Loucy (cell line): ENCODE measurements at regions not wholly inside any gene's neighbourhood (a gene's known extent, or its start where the extent isn't known, plus 50 kb on each side); places are given as distances from the start of the nearest gene placed in this dataset.

Source experiments
- H2AFZ ChIP-seq: fragments of 200-600 bp; sonication (generic); 2 replicates; pipeline ENCODE4 v1.6.0; 2016; ENCODE audit warnings: antibody characterized with exemption, mild to moderate bottlenecking, low read length, moderate library complexity
- H3F3A ChIP-seq: fragments of 200-600 bp; 2 replicates; pipeline ENCODE4 v1.6.0; 2016; ENCODE audit warnings: antibody characterized with exemption, low read depth, mild to moderate bottlenecking
- H3K27me3 ChIP-seq: fragments of 200-600 bp; sonication (generic); 2 replicates; pipeline ENCODE4 v1.6.1; 2014; ENCODE audit warnings: low read length, mild to moderate bottlenecking; ENCODE audit not compliant: insufficient read depth, poor library complexity, severe bottlenecking
- H3K36me3 ChIP-seq: fragments of 200-600 bp; sonication (generic); 2 replicates; pipeline ENCODE4 v1.6.1; 2016; ENCODE audit warnings: low read length; ENCODE audit not compliant: insufficient read depth
- H3K4me1 ChIP-seq: fragments of 200-600 bp; sonication (generic); 2 replicates; pipeline ENCODE4 v1.5.1; 2014; ENCODE audit warnings: low read length, mild to moderate bottlenecking; ENCODE audit not compliant: insufficient read depth, poor library complexity, severe bottlenecking
- H3K4me2 ChIP-seq: fragments of 200-600 bp; sonication (generic); 2 replicates; pipeline ENCODE4 v1.6.0; 2014; ENCODE audit warnings: antibody characterized with exemption, low read length, low read depth, mild to moderate bottlenecking; ENCODE audit not compliant: poor library complexity, severe bottlenecking
- H3K4me3 ChIP-seq: fragments of 200-600 bp; sonication (generic); 2 replicates; pipeline ENCODE4 v1.5.1; 2014; ENCODE audit warnings: low read length, mild to moderate bottlenecking, mixed read lengths; ENCODE audit not compliant: poor library complexity, severe bottlenecking
- H3K79me2 ChIP-seq: fragments of 200-600 bp; sonication (generic); 2 replicates; pipeline ENCODE4 v1.6.1; 2014; ENCODE audit warnings: low read length; ENCODE audit not compliant: insufficient read depth
- H3K9ac ChIP-seq: fragments of 200-600 bp; sonication (generic); 2 replicates; pipeline ENCODE4 v1.6.0; 2014; ENCODE audit warnings: mild to moderate bottlenecking, low read depth, low read length, moderate library complexity; ENCODE audit not compliant: poor library complexity, severe bottlenecking
- H3K9me2 ChIP-seq: fragments of 200-600 bp; sonication (generic); replicated peaks from 2 replicates; pipeline ENCODE4 v1.6.1; 2016; ENCODE audit warnings: low read depth, low read length, mixed read lengths
- H3K9me3 ChIP-seq: fragments of 200-600 bp; sonication (generic); 2 replicates; pipeline ENCODE4 v1.6.1; 2014; ENCODE audit warnings: mild to moderate bottlenecking, antibody characterized with exemption, low read length, low read depth; ENCODE audit not compliant: insufficient read depth
- H4K20me1 ChIP-seq: fragments of 200-600 bp; sonication (generic); 2 replicates; pipeline ENCODE4 v1.6.0; 2014; ENCODE audit warnings: antibody characterized with exemption, low read length, mild to moderate bottlenecking; ENCODE audit not compliant: insufficient read depth, poor library complexity, severe bottlenecking
- CTCF ChIP-seq: fragments of 200-600 bp; sonication (generic); conservative IDR thresholded peaks from 2 replicates; pipeline ENCODE4 v1.5.1; 2014; ENCODE audit warnings: mild to moderate bottlenecking, antibody characterized with exemption, low read length
- EZH2phosphoT487 ChIP-seq: fragments of 200-600 bp; IDR thresholded peaks from 2 replicates; pipeline ENCODE4 v1.6.1; 2018; ENCODE audit warnings: antibody characterized with exemption, mild to moderate bottlenecking, moderate library complexity, borderline replicate concordance

- Histone ChIP-seq H3K9me3 (0 out of 2 replicates have a peak, but pooled peaks cover 3% of the 10 kb centered on the region), H4K20me1 (no peaks in the 10 kb centered on the region), H3K4me1 (no peaks in the 10 kb centered on the region), H3K27me3 (no peaks in the 10 kb centered on the region), H3K4me2 (no peak overlapping the region), H3K9me2 (no peaks in the 10 kb centered on the region), H3K79me2 (no peaks in the 10 kb centered on the region), H2AFZ (no peak overlapping the region), H3K36me3 (no peaks in the 10 kb centered on the region), H3K4me3 (no peak overlapping the region), H3F3A (no peaks in the 10 kb centered on the region), H3K9ac (no peak overlapping the region)
- no peak for TF ChIP-seq EZH2phosphoT487
- TF ChIP-seq CTCF: no peak
Measured at GRCh38 chr18:34448662-34449061, 223.9 kb upstream of the NOL4 start.

GRCh38 chr18:34457761-34458160, 233.0 kb upstream of the NOL4 start:
- H4K20me1 ChIP-seq: no peaks in the 10 kb centered on the region
- H3K27me3 ChIP-seq: no peaks in the 10 kb centered on the region
- H2AFZ ChIP-seq: no peak overlapping the region
- H3K9ac ChIP-seq: no peak overlapping the region
- TF ChIP-seq CTCF: no peak
- no peak for TF ChIP-seq EZH2phosphoT487
- H3F3A ChIP-seq: no peaks in the 10 kb centered on the region
- no peaks in the 10 kb centered on the region for H3K79me2 ChIP-seq
- no peaks in the 10 kb centered on the region for H3K4me1 ChIP-seq
- H3K9me3 ChIP-seq: no peaks in the 10 kb centered on the region
- no peaks in the 10 kb centered on the region for H3K36me3 ChIP-seq
- H3K4me2 ChIP-seq: no peak overlapping the region
- no peaks in the 10 kb centered on the region for H3K9me2 ChIP-seq
- no peak overlapping the region for H3K4me3 ChIP-seq

GRCh38 chr18:34458410-34458977, 233.8 kb upstream of the NOL4 start:
- no peak overlapping the region for H3K4me2 ChIP-seq
- H3K36me3 ChIP-seq: no peaks in the 10 kb centered on the region
- H3K79me2 ChIP-seq: no peaks in the 10 kb centered on the region
- H3K27me3 ChIP-seq: no peaks in the 10 kb centered on the region
- H3K4me1 ChIP-seq: no peaks in the 10 kb centered on the region
- H3F3A ChIP-seq: no peaks in the 10 kb centered on the region
- no peak overlapping the region for H2AFZ ChIP-seq
- H3K9me3 ChIP-seq: no peaks in the 10 kb centered on the region
- TF ChIP-seq EZH2phosphoT487: no peak
- no peak for TF ChIP-seq CTCF
- H3K4me3 ChIP-seq: no peak overlapping the region
- H4K20me1 ChIP-seq: no peaks in the 10 kb centered on the region
- no peak overlapping the region for H3K9ac ChIP-seq
- no peaks in the 10 kb centered on the region for H3K9me2 ChIP-seq
